ENCODE measurements at regions not wholly inside any gene's neighbourhood (a gene's known extent, or its start where the extent isn't known, plus 50 kb on each side); places are given as distances from the start of the nearest gene placed in this dataset.

- ChIA-PET CTCF (no interaction called here), POLR2A (no interaction called here)
- Mint-ChIP-seq H3K27ac (ENCODE audit: unreplicated experiment) (no peak overlapping the region), H3K27me3 (ENCODE audit: insufficient read depth, unreplicated experiment) (peaks cover 2% of the 10 kb centered on the region), H3K4me1 (ENCODE audit: low read depth, unreplicated experiment) (peaks cover 7% of the 10 kb centered on the region), H3K4me3 (ENCODE audit: unreplicated experiment) (no peak overlapping the region), H3K9me3 (ENCODE audit: unreplicated experiment) (no peaks in the 10 kb centered on the region), H3K36me3 (ENCODE audit: insufficient read depth, unreplicated experiment) (no peaks in the 10 kb centered on the region)
- Histone ChIP-seq H3K4me1 (peaks cover 6% of the 10 kb centered on the region; the same call in 1 of the 2 replicates), H3K27me3 (replicated peaks; ENCODE audit: control insufficient read depth, insufficient read depth, low read length) (no peaks in the 10 kb centered on the region), H3K4me3 (ENCODE audit: low read depth, low read length) (no peak overlapping the region), H3K36me3 (ENCODE audit: control insufficient read depth, insufficient read depth, low read length) (no peaks in the 10 kb centered on the region), H3K9me3 (no peaks in the 10 kb centered on the region)
- peak; percentile 12 to 27 for TF ChIP-seq CTCF (IDR thresholded peaks at IDR 0.05; ENCODE audit: insufficient read depth in 1 of 2, low read depth in 1 of 2, low read length in 1 of 2, severe bottlenecking in 1 of 2, unreplicated experiment in 1 of 2)
- no peak for DNase-seq
- intact Hi-C loops (cut with micrococcal nuclease; ENCODE audit: unreplicated experiment) = no loop called here
- BruUV-seq (replicated peaks) = no TSS peak
These were observed 61.3 kb upstream of the FERMT1 start for GRCh38 chr20:6184086-6184485.

DNA sequence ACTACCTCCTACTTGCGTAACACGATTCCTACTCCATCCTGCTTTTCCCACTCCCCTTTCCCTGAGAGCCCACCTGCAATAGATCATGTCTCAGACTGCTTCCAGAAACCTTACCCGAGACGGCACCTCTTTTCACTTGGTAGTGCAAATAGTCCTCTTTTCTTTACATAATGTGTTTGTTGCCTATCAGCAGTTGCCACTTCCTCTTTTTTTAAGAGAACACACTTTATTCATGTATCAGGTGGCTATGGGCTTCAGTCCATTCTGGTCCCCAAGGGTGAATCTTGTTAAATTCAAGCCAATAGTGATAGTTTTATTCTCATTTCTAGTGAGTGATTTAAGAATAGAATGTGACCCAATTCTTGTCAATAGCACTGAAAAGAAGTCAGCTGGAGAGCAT lies 57.7 kb upstream of the FERMT1 start:
- CTCF ChIA-PET = interaction anchor here (1.1 kb wide), 1 partner anchor 11 kb away, joined by 4 read pairs; no protein-coding TSS in a partner anchor
- H3K27ac Mint-ChIP-seq (ENCODE audit: unreplicated experiment) = no peak overlapping the region
- H3K36me3 ChIP-seq (ENCODE audit: control insufficient read depth, insufficient read depth, low read length) = no peaks in the 10 kb centered on the region
- H3K9me3 Mint-ChIP-seq (ENCODE audit: unreplicated experiment) = no peaks in the 10 kb centered on the region
- TF ChIP-seq CTCF (IDR thresholded peaks at IDR 0.05; ENCODE audit: insufficient read depth in 1 of 2, low read depth in 1 of 2, low read length in 1 of 2, severe bottlenecking in 1 of 2, unreplicated experiment in 1 of 2) = no peak
- H3K4me3 Mint-ChIP-seq (ENCODE audit: unreplicated experiment) = no peak overlapping the region
- no peaks in the 10 kb centered on the region for H3K4me1 Mint-ChIP-seq (ENCODE audit: low read depth, unreplicated experiment)
- no peaks in the 10 kb centered on the region for H3K27me3 ChIP-seq (replicated peaks; ENCODE audit: control insufficient read depth, insufficient read depth, low read length)
- no peak overlapping the region for H3K4me3 ChIP-seq (ENCODE audit: low read depth, low read length)
- intact Hi-C loops (cut with micrococcal nuclease; ENCODE audit: unreplicated experiment) = no loop called here
- no peaks in the 10 kb centered on the region for H3K9me3 ChIP-seq
- DNase-seq = no peak
- POLR2A ChIA-PET = no interaction called here
- no peaks in the 10 kb centered on the region for H3K4me1 ChIP-seq
- H3K36me3 Mint-ChIP-seq (ENCODE audit: insufficient read depth, unreplicated experiment) = no peaks in the 10 kb centered on the region
- H3K27me3 Mint-ChIP-seq (ENCODE audit: insufficient read depth, unreplicated experiment) = peaks cover 4% of the 10 kb centered on the region
- BruUV-seq (replicated peaks) = no TSS peak

GRCh38 chr20:6178537-6178936 lies 55.7 kb upstream of the FERMT1 start:
- ChIA-PET POLR2A (no interaction called here), CTCF (no interaction called here)
- H3K27me3 Mint-ChIP-seq (ENCODE audit: insufficient read depth, unreplicated experiment) = peaks cover 12% of the 10 kb centered on the region
- no peaks in the 10 kb centered on the region for H3K27me3 ChIP-seq (replicated peaks; ENCODE audit: control insufficient read depth, insufficient read depth, low read length)
- H3K36me3 Mint-ChIP-seq (ENCODE audit: insufficient read depth, unreplicated experiment) = no peaks in the 10 kb centered on the region
- H3K4me1 ChIP-seq = no peaks in the 10 kb centered on the region
- peak in 1 of 2 experiments; percentile 29 for DNase-seq
- no peak overlapping the region for H3K4me3 ChIP-seq (ENCODE audit: low read depth, low read length)
- H3K4me1 Mint-ChIP-seq (ENCODE audit: low read depth, unreplicated experiment) = no peaks in the 10 kb centered on the region
- H3K9me3 Mint-ChIP-seq (ENCODE audit: unreplicated experiment) = no peaks in the 10 kb centered on the region
- intact Hi-C loops (cut with micrococcal nuclease; ENCODE audit: unreplicated experiment) = loop anchor here (1.0 to 10.0 kb wide), 3 partner anchors 458 to 914 kb away; no protein-coding TSS in a partner anchor
- H3K36me3 ChIP-seq (ENCODE audit: control insufficient read depth, insufficient read depth, low read length) = no peaks in the 10 kb centered on the region
- H3K9me3 ChIP-seq = no peaks in the 10 kb centered on the region
- no peak overlapping the region for H3K4me3 Mint-ChIP-seq (ENCODE audit: unreplicated experiment)
- peak; percentile 32 to 46 for TF ChIP-seq CTCF (IDR thresholded peaks at IDR 0.05; ENCODE audit: insufficient read depth in 1 of 2, low read depth in 1 of 2, low read length in 1 of 2, severe bottlenecking in 1 of 2, unreplicated experiment in 1 of 2)
- no TSS peak for BruUV-seq (replicated peaks)
- H3K27ac Mint-ChIP-seq (ENCODE audit: unreplicated experiment) = no peak overlapping the region
